Keratinocyte (primary cell): ENCODE measurements at regions not wholly inside any gene's neighbourhood (a gene's known extent, or its start where the extent isn't known, plus 50 kb on each side); places are given as distances from the start of the nearest gene placed in this dataset.

Experiments
- DNase-seq: peaks from one replicate; pipeline ENCODE4 v3.0.0-alpha.2; 2011; ENCODE audit warnings: low read depth, missing footprints, low spot score
- FAIRE-seq: peaks from 2 replicates; lab custom pipeline; 2011; peaks lifted over from hg19 to GRCh38; lab: Jason Lieb, UNC
- H2AFZ ChIP-seq: 2 replicates; pipeline ENCODE4 v1.6.0; 2012; ENCODE audit warnings: low read length, control low read depth, inconsistent platforms; ENCODE audit not compliant: control insufficient read depth
- H3K27ac ChIP-seq: 2 replicates; pipeline ENCODE4 v1.5.1; 2011; ENCODE audit warnings: low read length; ENCODE audit not compliant: control insufficient read depth, insufficient read depth
- H3K27me3 ChIP-seq: 3 replicates; pipeline ENCODE4 v1.6.0; 2011; ENCODE audit warnings: low read length; ENCODE audit not compliant: control insufficient read depth, insufficient read depth; ENCODE audit errors: extremely low read depth
- H3K36me3 ChIP-seq, 2 experiments: 2 replicates in 1 of 2; 3 replicates in 1 of 2; pipeline ENCODE4 v1.5.1; 2011; ENCODE audit warnings: low read length in 2 of 2, mild to moderate bottlenecking in 1 of 2; ENCODE audit not compliant: control insufficient read depth in 2 of 2, insufficient read depth in 2 of 2; ENCODE audit errors: extremely low read depth in 1 of 2
- H3K4me1 ChIP-seq: 3 replicates; pipeline ENCODE4 v1.5.1; 2011; ENCODE audit warnings: low read length; ENCODE audit not compliant: control insufficient read depth, insufficient read depth; ENCODE audit errors: extremely low read depth
- H3K4me2 ChIP-seq: 3 replicates; pipeline ENCODE4 v1.6.0; 2011; ENCODE audit warnings: low read depth, low read length; ENCODE audit not compliant: control insufficient read depth, insufficient read depth; ENCODE audit errors: extremely low read depth
- H3K4me3 ChIP-seq, 3 experiments: fragments of 200-600 bp in 1 of 3; sonication (generic) in 1 of 3; 2 replicates in 2 of 3; 3 replicates in 1 of 3; pipeline ENCODE4 v1.5.1; 2011 to 2016; ENCODE audit warnings: low read length in 3 of 3, mild to moderate bottlenecking in 3 of 3, control low read depth in 2 of 3, inconsistent platforms in 1 of 3, low read depth in 1 of 3, mixed read lengths in 1 of 3, mixed run types in 1 of 3, moderate library complexity in 1 of 3; ENCODE audit not compliant: control insufficient read depth in 2 of 3, insufficient read depth in 2 of 3; ENCODE audit errors: extremely low read depth in 1 of 3
- H3K79me2 ChIP-seq: 2 replicates; pipeline ENCODE4 v1.6.0; 2012; ENCODE audit warnings: low read length; ENCODE audit not compliant: control insufficient read depth, insufficient read depth
- H3K9ac ChIP-seq: 3 replicates; pipeline ENCODE4 v1.6.0; 2011; ENCODE audit warnings: low read length; ENCODE audit not compliant: control insufficient read depth, insufficient read depth; ENCODE audit errors: extremely low read depth
- H3K9me1 ChIP-seq: 3 replicates; pipeline ENCODE4 v1.6.0; 2011; ENCODE audit warnings: low read length; ENCODE audit not compliant: control insufficient read depth, insufficient read depth; ENCODE audit errors: extremely low read depth
- H3K9me3 ChIP-seq: 2 replicates; pipeline ENCODE4 v1.5.1; 2012; ENCODE audit warnings: low read depth, low read length; ENCODE audit not compliant: control insufficient read depth
- H4K20me1 ChIP-seq: 3 replicates; pipeline ENCODE4 v1.6.0; 2011; ENCODE audit warnings: low read length; ENCODE audit not compliant: control insufficient read depth, insufficient read depth; ENCODE audit errors: extremely low read depth
- EZH2 ChIP-seq: IDR thresholded peaks from one replicate; pipeline ENCODE4 v1.6.1; 2012; ENCODE audit warnings: inconsistent platforms, mild to moderate bottlenecking, low read length, moderate library complexity
- dilution Hi-C: fragments of 300-500 bp; cut with MboI; formaldehyde crosslinking; loops from one replicate; pipeline ENCODE4 v1.7.0; 2020; ENCODE audit warnings: low sequenced_read_pairs; ENCODE audit not compliant: extremely low pct_ligation_motif_present
- TF ChIP-seq, protein P1 (sequence below), 3 experiments: IDR thresholded peaks in 1 of 3; conservative IDR thresholded peaks in 1 of 3; optimal IDR thresholded peaks in 1 of 3; 2 replicates in 2 of 3; 3 replicates in 1 of 3; pipeline versions ENCODE3 to v1.5.1; 2011; ENCODE audit warnings: low read length in 3 of 3, mild to moderate bottlenecking in 3 of 3, moderate library complexity in 2 of 3, control low read depth in 1 of 3, inconsistent platforms in 1 of 3; ENCODE audit not compliant: insufficient read depth in 2 of 3; ENCODE audit errors: extremely low read depth in 1 of 3

DNA sequence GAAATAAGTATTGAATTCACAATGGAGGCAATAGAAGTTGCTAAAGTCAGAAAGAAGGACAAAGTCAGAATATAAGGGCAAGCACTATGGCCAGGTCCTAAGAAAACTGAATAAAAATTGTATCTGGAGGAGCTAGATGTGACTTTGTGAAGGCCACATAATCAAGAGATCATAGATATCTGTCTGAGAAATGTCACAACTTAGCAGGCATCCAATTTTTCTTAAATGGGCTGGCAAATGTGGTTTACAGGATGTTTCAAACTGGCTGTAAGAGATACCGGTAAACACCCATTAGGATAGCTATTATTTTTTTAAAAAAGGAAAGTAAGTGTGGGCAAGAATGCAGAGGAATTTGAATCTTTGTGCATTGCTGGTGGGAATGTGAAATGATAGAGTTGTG, 303.1 kb upstream of the CHORDC1 start:
- Histone ChIP-seq H4K20me1 (no peaks in the 10 kb centered on the region), H3K27me3 (no peaks in the 10 kb centered on the region)
- dilution Hi-C loops: no loop called here

DNA sequence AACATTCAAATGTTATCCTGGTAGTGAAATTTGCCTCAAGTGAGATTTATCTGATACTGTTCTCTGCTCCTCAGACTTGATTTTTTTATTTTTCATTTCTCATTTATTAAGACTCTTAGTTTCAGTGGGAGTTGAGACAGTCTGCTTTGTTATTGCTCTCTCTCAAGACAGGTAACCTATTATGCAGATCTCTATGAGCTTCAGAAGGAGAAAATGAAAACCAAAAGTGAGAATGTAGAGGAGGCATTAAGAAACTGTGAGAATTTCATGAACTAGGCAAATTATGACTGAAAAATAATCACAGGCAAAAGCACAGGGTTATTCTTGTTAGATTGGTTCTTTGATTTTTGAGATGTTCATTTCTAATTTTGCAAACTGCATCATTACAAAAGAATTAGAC, 290.0 kb upstream of the CHORDC1 start:
- Histone ChIP-seq H3K9ac (no peak overlapping the region), H2AFZ (no peak overlapping the region), H3K9me3 (no peaks in the 10 kb centered on the region), H3K4me2 (no peak overlapping the region), H3K4me1 (no peaks in the 10 kb centered on the region), H3K36me3 (no peaks in the 10 kb centered on the region), H3K4me3 (no peak overlapping the region), H3K27me3 (no peaks in the 10 kb centered on the region), H4K20me1 (no peaks in the 10 kb centered on the region), H3K9me1 (no peaks in the 10 kb centered on the region), H3K79me2 (no peaks in the 10 kb centered on the region), H3K27ac (no peak overlapping the region)
- DNase-seq (no peak), FAIRE-seq (no peak)
- dilution Hi-C loops: no loop called here
- no peak for TF ChIP-seq EZH2
- TF ChIP-seq, protein P1, sequence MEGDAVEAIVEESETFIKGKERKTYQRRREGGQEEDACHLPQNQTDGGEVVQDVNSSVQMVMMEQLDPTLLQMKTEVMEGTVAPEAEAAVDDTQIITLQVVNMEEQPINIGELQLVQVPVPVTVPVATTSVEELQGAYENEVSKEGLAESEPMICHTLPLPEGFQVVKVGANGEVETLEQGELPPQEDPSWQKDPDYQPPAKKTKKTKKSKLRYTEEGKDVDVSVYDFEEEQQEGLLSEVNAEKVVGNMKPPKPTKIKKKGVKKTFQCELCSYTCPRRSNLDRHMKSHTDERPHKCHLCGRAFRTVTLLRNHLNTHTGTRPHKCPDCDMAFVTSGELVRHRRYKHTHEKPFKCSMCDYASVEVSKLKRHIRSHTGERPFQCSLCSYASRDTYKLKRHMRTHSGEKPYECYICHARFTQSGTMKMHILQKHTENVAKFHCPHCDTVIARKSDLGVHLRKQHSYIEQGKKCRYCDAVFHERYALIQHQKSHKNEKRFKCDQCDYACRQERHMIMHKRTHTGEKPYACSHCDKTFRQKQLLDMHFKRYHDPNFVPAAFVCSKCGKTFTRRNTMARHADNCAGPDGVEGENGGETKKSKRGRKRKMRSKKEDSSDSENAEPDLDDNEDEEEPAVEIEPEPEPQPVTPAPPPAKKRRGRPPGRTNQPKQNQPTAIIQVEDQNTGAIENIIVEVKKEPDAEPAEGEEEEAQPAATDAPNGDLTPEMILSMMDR (optimal IDR thresholded peaks at IDR 0.05 in 1 of 3, IDR thresholded peaks at IDR 0.05 in 1 of 3, conservative IDR thresholded peaks at IDR 0.05 in 1 of 3; ENCODE audit: extremely low read depth in 1 of 3, insufficient read depth in 2 of 3, low read length in 3 of 3): no peak

More for the DNA sequence above, 303.1 kb upstream of the CHORDC1 start:
- H3K4me2 ChIP-seq: no peak overlapping the region
- H3K4me3 ChIP-seq: no peak overlapping the region
- H3K79me2 ChIP-seq: no peaks in the 10 kb centered on the region
- no peak overlapping the region for H2AFZ ChIP-seq
- no peak for FAIRE-seq
- TF ChIP-seq, protein P1 (optimal IDR thresholded peaks at IDR 0.05 in 1 of 3, IDR thresholded peaks at IDR 0.05 in 1 of 3, conservative IDR thresholded peaks at IDR 0.05 in 1 of 3; ENCODE audit: extremely low read depth in 1 of 3, insufficient read depth in 2 of 3, low read length in 3 of 3): no peak
- no peak for TF ChIP-seq EZH2
- H3K9ac ChIP-seq: no peak overlapping the region
- no peaks in the 10 kb centered on the region for H3K4me1 ChIP-seq
- no peak for DNase-seq
- H3K27ac ChIP-seq: no peak overlapping the region
- H3K9me1 ChIP-seq: no peaks in the 10 kb centered on the region
- H3K36me3 ChIP-seq: no peaks in the 10 kb centered on the region
- H3K9me3 ChIP-seq: no peaks in the 10 kb centered on the region
